Esophagus muscularis mucosa (tissue), 3 donors: ENCODE measurements at regions not wholly inside any gene's neighbourhood (a gene's known extent, or its start where the extent isn't known, plus 50 kb on each side); places are given as distances from the start of the nearest gene placed in this dataset.

Experiments
- CTCF ChIP-seq, 3 experiments: fragments of 200-600 bp in 2 of 3; fragments of 450-650 bp in 1 of 3; sonication (generic) in 2 of 3; IDR thresholded peaks; one replicate each; pipeline ENCODE4 v1.5.1; 2017 to 2019; ENCODE audit warnings: antibody characterized with exemption in 3 of 3, mild to moderate bottlenecking in 2 of 3, moderate library complexity in 1 of 3
- POLR2A ChIP-seq: fragments of 450-650 bp; IDR thresholded peaks from one replicate; pipeline ENCODE4 v1.6.1; 2017; ENCODE audit warnings: antibody characterized with exemption, moderate library complexity, mild to moderate bottlenecking, low read depth

DNA sequence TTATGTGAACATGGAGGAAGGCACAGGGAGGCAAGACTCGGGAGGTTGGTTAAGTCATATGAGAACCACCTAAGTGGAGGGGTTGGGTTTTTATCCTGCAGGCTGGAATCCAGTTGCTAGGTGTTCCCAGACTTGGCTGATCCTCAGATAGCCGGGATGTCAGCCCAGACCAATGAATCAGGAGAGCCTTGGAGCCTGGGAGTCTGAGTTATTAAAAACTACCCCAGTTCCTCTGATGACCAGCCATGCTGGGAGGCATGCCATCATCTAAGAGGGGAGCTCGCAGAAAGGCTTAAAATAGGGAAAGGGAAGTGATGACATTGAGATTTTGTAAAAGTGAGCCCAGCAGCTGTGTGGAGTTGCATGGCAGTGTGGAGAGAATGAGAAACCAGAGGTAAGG lies 238.1 kb downstream of the ZNF248 start:
- TF ChIP-seq CTCF (IDR thresholded peaks at IDR 0.05): no peak
- no peak for TF ChIP-seq POLR2A
